HEK293T (cell line): ENCODE measurements at regions not wholly inside any gene's neighbourhood (a gene's known extent, or its start where the extent isn't known, plus 50 kb on each side); places are given as distances from the start of the nearest gene placed in this dataset.

ENCODE experiments used
- CTCF ChIA-PET: fragments of 350-600 bp; formaldehyde crosslinking; extraction: SDS; loops from one replicate; lab custom pipeline; 2021; ENCODE audit warnings: antibody characterized with exemption, inconsistent platforms; lab: Yijun Ruan, JAX
- POLR2A ChIA-PET: fragments of 350-600 bp; formaldehyde crosslinking; extraction: SDS; loops from one replicate; lab custom pipeline; 2020; ENCODE audit warnings: antibody characterized with exemption, inconsistent platforms; lab: Yijun Ruan, JAX
- DNase-seq: peaks from one replicate; pipeline ENCODE4 v3.0.0; 2012; ENCODE audit warnings: mixed read lengths; ENCODE audit errors: extremely low spot score
- ARNT ChIP-seq: fragments of 450-650 bp; IDR thresholded peaks from 2 replicates; pipeline ENCODE4 v1.6.1; 2017; ENCODE audit warnings: mild to moderate bottlenecking
- BHLHE40 ChIP-seq: fragments of 450-650 bp; IDR thresholded peaks from 2 replicates; pipeline ENCODE4 v1.6.1; 2016; ENCODE audit warnings: mild to moderate bottlenecking, moderate library complexity, borderline replicate concordance
- CTBP1 ChIP-seq: fragments of 450-650 bp; IDR thresholded peaks from 2 replicates; pipeline ENCODE4 v1.6.1; 2016; ENCODE audit warnings: borderline replicate concordance
- ELF4 ChIP-seq: fragments of 450-650 bp; IDR thresholded peaks from 2 replicates; pipeline ENCODE4 v1.6.1; 2017; ENCODE audit warnings: antibody characterized with exemption
- FOXA1 ChIP-seq: fragments of 450-650 bp; IDR thresholded peaks from 2 replicates; pipeline ENCODE4 v1.6.1; 2016; ENCODE audit warnings: mild to moderate bottlenecking
- FOXK2 ChIP-seq: fragments of 450-650 bp; IDR thresholded peaks from 2 replicates; pipeline ENCODE4 v1.6.1; 2016; ENCODE audit warnings: mild to moderate bottlenecking
- FOXM1 ChIP-seq: fragments of 450-650 bp; IDR thresholded peaks from 2 replicates; pipeline ENCODE4 v1.6.1; 2017; ENCODE audit warnings: mild to moderate bottlenecking, borderline replicate concordance
- HDGF ChIP-seq: fragments of 450-650 bp; IDR thresholded peaks from 2 replicates; pipeline ENCODE4 v1.6.1; 2017; ENCODE audit warnings: antibody characterized with exemption, borderline replicate concordance
- L3MBTL2 ChIP-seq: fragments of 450-650 bp; conservative IDR thresholded peaks from 2 replicates; pipeline ENCODE4 v1.6.1; 2016; ENCODE audit warnings: mild to moderate bottlenecking
- LEF1 ChIP-seq: fragments of 450-650 bp; IDR thresholded peaks from 2 replicates; pipeline ENCODE4 v1.6.1; 2017; ENCODE audit warnings: mild to moderate bottlenecking, borderline replicate concordance
- NFRKB ChIP-seq: fragments of 450-650 bp; IDR thresholded peaks from 2 replicates; pipeline ENCODE4 v1.6.1; 2016; ENCODE audit warnings: mild to moderate bottlenecking, moderate library complexity
- SP1 ChIP-seq: fragments of 450-650 bp; IDR thresholded peaks from 2 replicates; pipeline ENCODE4 v1.6.1; 2017
- SUZ12 ChIP-seq: fragments of 450-650 bp; IDR thresholded peaks from 2 replicates; pipeline ENCODE4 v1.6.1; 2016; ENCODE audit warnings: mild to moderate bottlenecking
- TARDBP ChIP-seq: fragments of 450-650 bp; IDR thresholded peaks from 2 replicates; pipeline ENCODE4 v1.6.1; 2016
- ZNF384 ChIP-seq: fragments of 450-650 bp; IDR thresholded peaks from 2 replicates; pipeline ENCODE4 v1.6.1; 2016
- TF ChIP-seq, protein P1 (sequence below): fragments of 450-650 bp; IDR thresholded peaks from 2 replicates; pipeline ENCODE4 v1.6.1; 2016

DNA sequence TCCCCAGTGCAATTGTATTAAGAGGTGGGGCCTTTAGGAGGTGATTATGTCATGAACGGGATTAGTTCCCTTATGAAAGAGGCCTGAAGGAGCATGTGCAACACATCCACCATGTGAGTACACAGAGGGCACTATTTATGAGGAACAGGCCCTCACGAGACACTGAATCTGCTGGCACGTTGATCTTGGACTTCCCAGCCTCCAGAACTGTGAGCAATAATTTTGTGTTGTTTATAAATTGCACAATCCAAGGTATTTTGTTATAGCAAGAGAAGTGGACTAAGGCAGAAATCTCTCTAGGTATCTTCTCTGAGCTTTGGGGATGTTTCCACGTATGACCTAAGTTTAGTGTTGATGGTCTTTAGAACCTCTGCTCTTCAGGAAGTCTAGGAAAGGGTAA is 149.3 kb upstream of the CBLB start:
- no peak for DNase-seq
- ChIA-PET CTCF (no interaction called here), POLR2A (no interaction called here)
- TF ChIP-seq CTBP1 (no peak), FOXA1 (no peak)

DNA sequence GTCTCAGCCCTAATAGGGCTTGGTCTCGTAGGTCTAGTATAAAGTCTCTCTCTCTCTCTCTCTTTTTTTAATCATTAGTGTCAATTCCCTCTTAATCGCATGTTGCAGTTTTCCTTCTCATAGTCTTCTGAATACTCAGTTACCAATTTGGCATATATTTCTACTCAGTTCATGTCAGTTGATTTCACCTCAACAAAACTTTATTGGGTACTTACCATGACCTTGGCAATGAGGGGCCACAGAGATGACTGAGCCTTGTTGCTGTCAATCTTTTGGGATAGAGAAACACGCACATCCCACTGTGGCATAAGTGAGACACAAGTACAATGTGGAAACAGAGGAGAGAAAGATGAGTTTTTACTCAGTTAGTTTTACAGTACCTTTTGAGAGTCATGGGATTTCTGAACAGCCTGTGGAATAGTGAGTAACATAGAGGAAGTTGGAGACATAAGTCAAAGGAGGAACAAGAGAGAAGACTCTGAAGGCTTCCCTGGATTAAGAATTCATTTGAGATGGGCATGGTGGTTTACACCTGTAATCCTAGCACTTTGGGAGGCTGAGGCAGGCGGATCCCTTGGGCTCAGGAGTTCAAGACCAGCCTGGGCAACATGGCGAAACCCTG is 150.2 kb upstream of the CBLB start:
- POLR2A ChIA-PET = no interaction called here
- TF ChIP-seq FOXK2 (no peak), NFRKB (no peak), ELF4 (no peak), BHLHE40 (no peak), CTBP1 (no peak), LEF1 (no peak), FOXM1 (no peak), SP1 (no peak), L3MBTL2 (no peak), ARNT (no peak), FOXA1 (no peak), ZNF384 (no peak), HDGF (no peak), SUZ12 (no peak)
- TF ChIP-seq, protein P1, sequence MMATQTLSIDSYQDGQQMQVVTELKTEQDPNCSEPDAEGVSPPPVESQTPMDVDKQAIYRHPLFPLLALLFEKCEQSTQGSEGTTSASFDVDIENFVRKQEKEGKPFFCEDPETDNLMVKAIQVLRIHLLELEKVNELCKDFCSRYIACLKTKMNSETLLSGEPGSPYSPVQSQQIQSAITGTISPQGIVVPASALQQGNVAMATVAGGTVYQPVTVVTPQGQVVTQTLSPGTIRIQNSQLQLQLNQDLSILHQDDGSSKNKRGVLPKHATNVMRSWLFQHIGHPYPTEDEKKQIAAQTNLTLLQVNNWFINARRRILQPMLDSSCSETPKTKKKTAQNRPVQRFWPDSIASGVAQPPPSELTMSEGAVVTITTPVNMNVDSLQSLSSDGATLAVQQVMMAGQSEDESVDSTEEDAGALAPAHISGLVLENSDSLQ = no peak
- no peak for DNase-seq
- CTCF ChIA-PET = no interaction called here

- ChIA-PET CTCF (no interaction called here), POLR2A (no interaction called here)
- DNase-seq = no peak
- TF ChIP-seq FOXK2 = no peak
These were observed 154.1 kb upstream of the CBLB start for GRCh38 chr3:106022913-106023312.

DNA sequence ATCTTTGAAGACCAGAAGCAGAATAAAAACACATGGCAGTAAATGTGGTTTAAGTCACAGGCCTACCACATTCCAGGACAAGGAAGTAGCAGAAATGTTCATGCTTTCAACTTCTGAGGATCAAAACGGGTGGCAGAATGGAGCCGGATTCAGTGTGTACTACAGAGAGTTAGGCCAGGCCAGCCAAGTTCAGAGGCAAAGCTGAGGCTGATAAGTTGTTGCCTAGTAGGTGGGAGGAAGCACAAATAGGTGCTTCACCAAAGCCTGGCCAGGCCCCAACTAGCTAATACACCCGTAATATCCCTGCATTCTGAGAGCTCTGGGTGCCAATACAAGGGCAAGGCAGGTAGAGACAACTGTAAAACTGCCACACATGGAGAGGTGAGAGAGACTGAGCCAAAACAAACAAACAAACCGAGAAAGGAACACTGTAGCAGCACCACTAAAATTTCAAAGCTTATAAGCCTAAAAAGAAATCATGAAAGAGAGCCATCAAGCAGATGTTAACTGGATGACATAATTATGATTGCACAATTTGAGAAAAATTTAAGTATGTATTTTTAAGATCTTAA is 156.4 kb upstream of the CBLB start:
- no peak for TF ChIP-seq ELF4
- no peak for TF ChIP-seq TARDBP
- no peak for TF ChIP-seq BHLHE40
- no peak for TF ChIP-seq NFRKB
- TF ChIP-seq SP1 = no peak
- no peak for TF ChIP-seq FOXA1
- TF ChIP-seq CTBP1 = no peak
- TF ChIP-seq ZNF384 = no peak
- no peak for TF ChIP-seq ARNT
- ChIA-PET CTCF (no interaction called here), POLR2A (no interaction called here)
- peak; percentile 7 for DNase-seq

GRCh38 chr3:106029954-106030626 is 161.3 kb upstream of the CBLB start:
- CTCF ChIA-PET = no interaction called here
- no peak for DNase-seq

DNA sequence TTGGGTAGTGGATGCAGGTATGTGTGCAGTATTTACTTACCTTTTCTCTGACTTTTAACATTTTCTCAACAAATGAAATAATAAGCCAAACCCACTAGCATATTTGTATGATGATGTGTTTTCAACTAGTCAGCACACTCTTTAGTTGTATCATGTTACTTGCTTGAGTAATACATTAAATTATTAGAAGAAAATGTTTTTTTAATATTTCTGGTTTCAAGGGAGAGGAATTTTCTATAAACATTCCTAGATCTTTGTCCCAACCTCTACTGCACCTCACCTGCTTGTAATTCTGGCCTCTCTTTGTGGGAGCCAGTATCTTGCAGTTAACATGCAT is 161.8 kb upstream of the CBLB start:
- DNase-seq = no peak
- no peak for TF ChIP-seq FOXM1
- TF ChIP-seq BHLHE40 = no peak
- POLR2A ChIA-PET = no interaction called here
- CTCF ChIA-PET = no interaction called here

More at GRCh38 chr3:106029954-106030626, 161.3 kb upstream of the CBLB start:
- TF ChIP-seq SP1 = no peak
- TF ChIP-seq TARDBP = no peak
- TF ChIP-seq ELF4 = no peak
- no peak for TF ChIP-seq FOXM1
- no peak for TF ChIP-seq FOXK2
- no peak for TF ChIP-seq L3MBTL2
- no peak for TF ChIP-seq BHLHE40
- TF ChIP-seq, protein P1 = no peak
- no peak for TF ChIP-seq HDGF
- POLR2A ChIA-PET = no interaction called here

DNA sequence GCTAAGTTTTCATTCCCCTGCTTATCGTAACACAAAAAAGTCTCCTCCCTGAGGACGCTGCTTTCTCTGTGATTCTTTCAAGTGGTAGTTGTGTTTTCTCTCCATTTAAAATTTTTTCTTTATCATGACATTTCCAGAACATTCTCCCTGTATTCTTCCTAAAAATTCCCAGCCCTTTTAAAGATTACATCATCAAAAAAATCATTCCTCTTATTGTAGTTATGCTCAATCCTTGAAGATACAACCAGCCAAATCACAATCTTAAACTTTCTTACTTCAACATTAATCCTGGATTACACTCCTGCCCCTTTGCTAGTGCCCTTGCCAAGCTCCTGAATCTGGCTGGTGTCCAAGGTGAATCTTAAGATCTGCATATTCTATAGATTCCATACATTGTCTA is 163.7 kb upstream of the CBLB start:
- ChIA-PET CTCF (no interaction called here), POLR2A (no interaction called here)
- TF ChIP-seq FOXM1 = no peak
- no peak for TF ChIP-seq L3MBTL2
- TF ChIP-seq SUZ12 = no peak
- no peak for TF ChIP-seq LEF1
- TF ChIP-seq CTBP1 = no peak
- TF ChIP-seq HDGF = no peak
- TF ChIP-seq TARDBP = no peak
- no peak for TF ChIP-seq BHLHE40
- TF ChIP-seq FOXA1 = no peak
- TF ChIP-seq ARNT = no peak
- TF ChIP-seq, protein P1 = no peak
- TF ChIP-seq FOXK2 = no peak
- TF ChIP-seq SP1 = no peak
- TF ChIP-seq ELF4 = no peak
- TF ChIP-seq NFRKB = no peak
- DNase-seq = no peak
